ENCODE measurements at regions not wholly inside any gene's neighbourhood (a gene's known extent, or its start where the extent isn't known, plus 50 kb on each side); places are given as distances from the start of the nearest gene placed in this dataset.

- Mint-ChIP-seq H3K36me3 (ENCODE audit: low read depth) (no peaks in the 10 kb centered on the region), H3K27me3 (no peaks in the 10 kb centered on the region), H3K9me3 (peaks cover 4% of the 10 kb centered on the region), H3K27ac (no peak overlapping the region), H3K4me3 (no peak overlapping the region), H3K4me1 (ENCODE audit: low read depth) (no peaks in the 10 kb centered on the region)
Measured at GRCh38 chr12:18946106-18946505, 183.4 kb upstream of the PLEKHA5 start.

- Mint-ChIP-seq H3K9me3 (peaks cover 2% of the 10 kb centered on the region), H3K36me3 (ENCODE audit: low read depth) (no peaks in the 10 kb centered on the region), H3K4me3 (no peak overlapping the region), H3K27me3 (no peaks in the 10 kb centered on the region), H3K4me1 (ENCODE audit: low read depth) (no peaks in the 10 kb centered on the region), H3K27ac (no peak overlapping the region)
Measured at GRCh38 chr12:18951218-18951617, 178.3 kb upstream of the PLEKHA5 start.

- Mint-ChIP-seq H3K4me3 (no peak overlapping the region), H3K27me3 (no peaks in the 10 kb centered on the region), H3K4me1 (ENCODE audit: low read depth) (no peaks in the 10 kb centered on the region), H3K36me3 (ENCODE audit: low read depth) (no peaks in the 10 kb centered on the region), H3K9me3 (peaks cover 3% of the 10 kb centered on the region), H3K27ac (no peak overlapping the region)
Measured at GRCh38 chr12:18953505-18953904, 176.0 kb upstream of the PLEKHA5 start.

GRCh38 chr12:18955594-18955993, 173.9 kb upstream of the PLEKHA5 start:
- Mint-ChIP-seq H3K36me3 (ENCODE audit: low read depth) (no peaks in the 10 kb centered on the region), H3K27ac (no peak overlapping the region), H3K27me3 (no peaks in the 10 kb centered on the region), H3K4me3 (no peak overlapping the region), H3K9me3 (peaks cover 3% of the 10 kb centered on the region), H3K4me1 (ENCODE audit: low read depth) (no peaks in the 10 kb centered on the region)

- Mint-ChIP-seq H3K27me3 (peaks cover 3% of the 10 kb centered on the region), H3K36me3 (ENCODE audit: low read depth) (no peaks in the 10 kb centered on the region), H3K9me3 (no peaks in the 10 kb centered on the region), H3K27ac (no peak overlapping the region), H3K4me1 (ENCODE audit: low read depth) (no peaks in the 10 kb centered on the region), H3K4me3 (no peak overlapping the region)
Measured at GRCh38 chr12:18965203-18965602, 164.3 kb upstream of the PLEKHA5 start.

GRCh38 chr12:18966954-18967353, 162.6 kb upstream of the PLEKHA5 start:
- no peaks in the 10 kb centered on the region for H3K9me3 Mint-ChIP-seq
- no peak overlapping the region for H3K27ac Mint-ChIP-seq
- H3K27me3 Mint-ChIP-seq, result peaks cover 3% of the 10 kb centered on the region
- H3K4me3 Mint-ChIP-seq, result no peak overlapping the region
- H3K4me1 Mint-ChIP-seq (ENCODE audit: low read depth), result no peaks in the 10 kb centered on the region
- no peaks in the 10 kb centered on the region for H3K36me3 Mint-ChIP-seq (ENCODE audit: low read depth)

- Mint-ChIP-seq H3K4me3 (no peak overlapping the region), H3K36me3 (ENCODE audit: low read depth) (no peaks in the 10 kb centered on the region), H3K4me1 (ENCODE audit: low read depth) (no peaks in the 10 kb centered on the region), H3K27me3 (no peaks in the 10 kb centered on the region), H3K9me3 (no peaks in the 10 kb centered on the region), H3K27ac (no peak overlapping the region)
Measured at GRCh38 chr12:18967814-18968213, 161.7 kb upstream of the PLEKHA5 start.

- Mint-ChIP-seq H3K36me3 (ENCODE audit: low read depth) (no peaks in the 10 kb centered on the region), H3K27me3 (no peaks in the 10 kb centered on the region), H3K4me3 (no peak overlapping the region), H3K9me3 (no peaks in the 10 kb centered on the region), H3K27ac (no peak overlapping the region), H3K4me1 (ENCODE audit: low read depth) (no peaks in the 10 kb centered on the region)
Measured at GRCh38 chr12:18969512-18969911, 160.0 kb upstream of the PLEKHA5 start.

- no peaks in the 10 kb centered on the region for H3K27me3 Mint-ChIP-seq
- no peaks in the 10 kb centered on the region for H3K36me3 Mint-ChIP-seq (ENCODE audit: low read depth)
- H3K27ac Mint-ChIP-seq, result no peak overlapping the region
- H3K9me3 Mint-ChIP-seq, result no peaks in the 10 kb centered on the region
- no peak overlapping the region for H3K4me3 Mint-ChIP-seq
- no peaks in the 10 kb centered on the region for H3K4me1 Mint-ChIP-seq (ENCODE audit: low read depth)
Measured at GRCh38 chr12:18970603-18971002, 158.9 kb upstream of the PLEKHA5 start.

- Mint-ChIP-seq H3K27me3 (no peaks in the 10 kb centered on the region), H3K27ac (no peak overlapping the region), H3K36me3 (ENCODE audit: low read depth) (no peaks in the 10 kb centered on the region), H3K9me3 (peaks cover 3% of the 10 kb centered on the region), H3K4me1 (ENCODE audit: low read depth) (no peaks in the 10 kb centered on the region), H3K4me3 (no peak overlapping the region)
Measured at GRCh38 chr12:18971932-18972331, 157.6 kb upstream of the PLEKHA5 start.

GRCh38 chr12:18975933-18976332, 153.6 kb upstream of the PLEKHA5 start:
- H3K4me3 Mint-ChIP-seq, result no peak overlapping the region
- no peaks in the 10 kb centered on the region for H3K36me3 Mint-ChIP-seq (ENCODE audit: low read depth)
- H3K27ac Mint-ChIP-seq, result no peak overlapping the region
- H3K4me1 Mint-ChIP-seq (ENCODE audit: low read depth), result no peaks in the 10 kb centered on the region
- H3K9me3 Mint-ChIP-seq, result peaks cover 16% of the 10 kb centered on the region
- no peaks in the 10 kb centered on the region for H3K27me3 Mint-ChIP-seq

GRCh38 chr12:18979401-18980126, 150.0 kb upstream of the PLEKHA5 start:
- no peaks in the 10 kb centered on the region for H3K27me3 Mint-ChIP-seq
- H3K4me3 Mint-ChIP-seq, result no peak overlapping the region
- no peak overlapping the region for H3K27ac Mint-ChIP-seq
- no peaks in the 10 kb centered on the region for H3K4me1 Mint-ChIP-seq (ENCODE audit: low read depth)
- H3K36me3 Mint-ChIP-seq (ENCODE audit: low read depth), result no peaks in the 10 kb centered on the region
- peaks cover 16% of the 10 kb centered on the region for H3K9me3 Mint-ChIP-seq

- no peak overlapping the region for H3K27ac Mint-ChIP-seq
- H3K27me3 Mint-ChIP-seq, result no peaks in the 10 kb centered on the region
- H3K4me3 Mint-ChIP-seq, result no peak overlapping the region
- no peaks in the 10 kb centered on the region for H3K36me3 Mint-ChIP-seq (ENCODE audit: low read depth)
- H3K9me3 Mint-ChIP-seq, result peaks cover 19% of the 10 kb centered on the region
- H3K4me1 Mint-ChIP-seq (ENCODE audit: low read depth), result no peaks in the 10 kb centered on the region
Measured at GRCh38 chr12:18981732-18982131, 147.8 kb upstream of the PLEKHA5 start.

GRCh38 chr12:18982226-18982949, 147.1 kb upstream of the PLEKHA5 start:
- Mint-ChIP-seq H3K27me3 (no peaks in the 10 kb centered on the region), H3K4me3 (no peak overlapping the region), H3K9me3 (peaks cover 16% of the 10 kb centered on the region), H3K4me1 (ENCODE audit: low read depth) (no peaks in the 10 kb centered on the region), H3K36me3 (ENCODE audit: low read depth) (no peaks in the 10 kb centered on the region), H3K27ac (no peak overlapping the region)

GRCh38 chr12:18983854-18984253, 145.7 kb upstream of the PLEKHA5 start:
- Mint-ChIP-seq H3K27me3 (no peaks in the 10 kb centered on the region), H3K36me3 (ENCODE audit: low read depth) (no peaks in the 10 kb centered on the region), H3K4me1 (ENCODE audit: low read depth) (no peaks in the 10 kb centered on the region), H3K4me3 (no peak overlapping the region), H3K9me3 (peaks cover 9% of the 10 kb centered on the region), H3K27ac (no peak overlapping the region)

GRCh38 chr12:18990856-18991255, 138.7 kb upstream of the PLEKHA5 start:
- H3K4me1 Mint-ChIP-seq (ENCODE audit: low read depth), result no peaks in the 10 kb centered on the region
- H3K36me3 Mint-ChIP-seq (ENCODE audit: low read depth), result no peaks in the 10 kb centered on the region
- no peak overlapping the region for H3K4me3 Mint-ChIP-seq
- no peak overlapping the region for H3K27ac Mint-ChIP-seq
- no peaks in the 10 kb centered on the region for H3K9me3 Mint-ChIP-seq
- no peaks in the 10 kb centered on the region for H3K27me3 Mint-ChIP-seq
